Keratinocyte (primary cell): ENCODE measurements at regions not wholly inside any gene's neighbourhood (a gene's known extent, or its start where the extent isn't known, plus 50 kb on each side); places are given as distances from the start of the nearest gene placed in this dataset.

Experiments used
- DNase-seq: peaks from one replicate; pipeline ENCODE4 v3.0.0-alpha.2; 2011; ENCODE audit warnings: low read depth, missing footprints, low spot score
- FAIRE-seq: peaks from 2 replicates; lab custom pipeline; 2011; peaks lifted over from hg19 to GRCh38; lab: Jason Lieb, UNC
- H2AFZ ChIP-seq: 2 replicates; pipeline ENCODE4 v1.6.0; 2012; ENCODE audit warnings: low read length, control low read depth, inconsistent platforms; ENCODE audit not compliant: control insufficient read depth
- H3K27ac ChIP-seq: 2 replicates; pipeline ENCODE4 v1.5.1; 2011; ENCODE audit warnings: low read length; ENCODE audit not compliant: control insufficient read depth, insufficient read depth
- H3K27me3 ChIP-seq: 3 replicates; pipeline ENCODE4 v1.6.0; 2011; ENCODE audit warnings: low read length; ENCODE audit not compliant: control insufficient read depth, insufficient read depth; ENCODE audit errors: extremely low read depth
- H3K36me3 ChIP-seq, 2 experiments: 2 replicates in 1 of 2; 3 replicates in 1 of 2; pipeline ENCODE4 v1.5.1; 2011; ENCODE audit warnings: low read length in 2 of 2, mild to moderate bottlenecking in 1 of 2; ENCODE audit not compliant: control insufficient read depth in 2 of 2, insufficient read depth in 2 of 2; ENCODE audit errors: extremely low read depth in 1 of 2
- H3K4me1 ChIP-seq: 3 replicates; pipeline ENCODE4 v1.5.1; 2011; ENCODE audit warnings: low read length; ENCODE audit not compliant: control insufficient read depth, insufficient read depth; ENCODE audit errors: extremely low read depth
- H3K4me2 ChIP-seq: 3 replicates; pipeline ENCODE4 v1.6.0; 2011; ENCODE audit warnings: low read depth, low read length; ENCODE audit not compliant: control insufficient read depth, insufficient read depth; ENCODE audit errors: extremely low read depth
- H3K4me3 ChIP-seq, 3 experiments: fragments of 200-600 bp in 1 of 3; sonication (generic) in 1 of 3; 2 replicates in 2 of 3; 3 replicates in 1 of 3; pipeline ENCODE4 v1.5.1; 2011 to 2016; ENCODE audit warnings: low read length in 3 of 3, mild to moderate bottlenecking in 3 of 3, control low read depth in 2 of 3, inconsistent platforms in 1 of 3, low read depth in 1 of 3, mixed read lengths in 1 of 3, mixed run types in 1 of 3, moderate library complexity in 1 of 3; ENCODE audit not compliant: control insufficient read depth in 2 of 3, insufficient read depth in 2 of 3; ENCODE audit errors: extremely low read depth in 1 of 3
- H3K79me2 ChIP-seq: 2 replicates; pipeline ENCODE4 v1.6.0; 2012; ENCODE audit warnings: low read length; ENCODE audit not compliant: control insufficient read depth, insufficient read depth
- H3K9ac ChIP-seq: 3 replicates; pipeline ENCODE4 v1.6.0; 2011; ENCODE audit warnings: low read length; ENCODE audit not compliant: control insufficient read depth, insufficient read depth; ENCODE audit errors: extremely low read depth
- H3K9me1 ChIP-seq: 3 replicates; pipeline ENCODE4 v1.6.0; 2011; ENCODE audit warnings: low read length; ENCODE audit not compliant: control insufficient read depth, insufficient read depth; ENCODE audit errors: extremely low read depth
- H3K9me3 ChIP-seq: 2 replicates; pipeline ENCODE4 v1.5.1; 2012; ENCODE audit warnings: low read depth, low read length; ENCODE audit not compliant: control insufficient read depth
- H4K20me1 ChIP-seq: 3 replicates; pipeline ENCODE4 v1.6.0; 2011; ENCODE audit warnings: low read length; ENCODE audit not compliant: control insufficient read depth, insufficient read depth; ENCODE audit errors: extremely low read depth
- CTCF ChIP-seq, 3 experiments: IDR thresholded peaks in 1 of 3; conservative IDR thresholded peaks in 1 of 3; optimal IDR thresholded peaks in 1 of 3; 2 replicates in 2 of 3; 3 replicates in 1 of 3; pipeline versions ENCODE3 to v1.5.1; 2011; ENCODE audit warnings: low read length in 3 of 3, mild to moderate bottlenecking in 3 of 3, moderate library complexity in 2 of 3, control low read depth in 1 of 3, inconsistent platforms in 1 of 3; ENCODE audit not compliant: insufficient read depth in 2 of 3; ENCODE audit errors: extremely low read depth in 1 of 3
- EZH2 ChIP-seq: IDR thresholded peaks from one replicate; pipeline ENCODE4 v1.6.1; 2012; ENCODE audit warnings: inconsistent platforms, mild to moderate bottlenecking, low read length, moderate library complexity
- dilution Hi-C: fragments of 300-500 bp; cut with MboI; formaldehyde crosslinking; loops from one replicate; pipeline ENCODE4 v1.7.0; 2020; ENCODE audit warnings: low sequenced_read_pairs; ENCODE audit not compliant: extremely low pct_ligation_motif_present

- H3K4me3 ChIP-seq: no peak overlapping the region
- no peak overlapping the region for H2AFZ ChIP-seq
- no peaks in the 10 kb centered on the region for H3K79me2 ChIP-seq
- H3K4me1 ChIP-seq: no peaks in the 10 kb centered on the region
- no peaks in the 10 kb centered on the region for H3K9me1 ChIP-seq
- H3K9me3 ChIP-seq: no peaks in the 10 kb centered on the region
- TF ChIP-seq CTCF (optimal IDR thresholded peaks at IDR 0.05 in 1 of 3, IDR thresholded peaks at IDR 0.05 in 1 of 3, conservative IDR thresholded peaks at IDR 0.05 in 1 of 3; ENCODE audit: extremely low read depth in 1 of 3, insufficient read depth in 2 of 3, low read length in 3 of 3) (no peak), EZH2 (no peak)
- no peaks in the 10 kb centered on the region for H3K27me3 ChIP-seq
- dilution Hi-C loops: no loop called here
- H3K36me3 ChIP-seq: no peaks in the 10 kb centered on the region
- FAIRE-seq: no peak
- H3K4me2 ChIP-seq: no peak overlapping the region
- DNase-seq: no peak
- no peak overlapping the region for H3K9ac ChIP-seq
- no peak overlapping the region for H3K27ac ChIP-seq
- no peaks in the 10 kb centered on the region for H4K20me1 ChIP-seq
These were observed 285.3 kb downstream of the EN1 start for GRCh38 chr2:118562144-118562543.

- Histone ChIP-seq H3K4me3 (no peak overlapping the region), H3K9me3 (no peaks in the 10 kb centered on the region), H3K36me3 (no peaks in the 10 kb centered on the region), H2AFZ (no peak overlapping the region), H3K4me1 (no peaks in the 10 kb centered on the region), H3K9ac (no peak overlapping the region), H3K79me2 (no peaks in the 10 kb centered on the region), H3K27me3 (no peaks in the 10 kb centered on the region), H3K4me2 (no peak overlapping the region), H3K9me1 (no peaks in the 10 kb centered on the region), H4K20me1 (no peaks in the 10 kb centered on the region), H3K27ac (no peak overlapping the region)
- FAIRE-seq (no peak), DNase-seq (no peak)
- TF ChIP-seq CTCF (optimal IDR thresholded peaks at IDR 0.05 in 1 of 3, IDR thresholded peaks at IDR 0.05 in 1 of 3, conservative IDR thresholded peaks at IDR 0.05 in 1 of 3; ENCODE audit: extremely low read depth in 1 of 3, insufficient read depth in 2 of 3, low read length in 3 of 3) (no peak), EZH2 (no peak)
- dilution Hi-C loops: no loop called here
These were observed 288.6 kb downstream of the EN1 start for GRCh38 chr2:118558846-118559245.
